SU-DHL-6 (cell line): ENCODE measurements at regions not wholly inside any gene's neighbourhood (a gene's known extent, or its start where the extent isn't known, plus 50 kb on each side); places are given as distances from the start of the nearest gene placed in this dataset.

Experiments used
- CTCF ChIP-seq: fragments of 200-600 bp; sonication (generic); IDR thresholded peaks from one replicate; pipeline ENCODE4 v1.5.1; 2017; ENCODE audit warnings: antibody characterized with exemption, mild to moderate bottlenecking, low read length, moderate library complexity; ENCODE audit not compliant: insufficient read depth, poor library complexity, severe bottlenecking
- EZH2phosphoT487 ChIP-seq: fragments of 200-600 bp; sonication (generic), shearing (Covaris generic); conservative IDR thresholded peaks from 2 replicates; pipeline ENCODE4 v1.6.1; 2018; ENCODE audit warnings: mild to moderate bottlenecking, antibody characterized with exemption, low read length, moderate library complexity, mixed read lengths

GRCh38 chr4:151831526-151831925 is 70.7 kb upstream of the GATB start:
- TF ChIP-seq CTCF: no peak
- no peak for TF ChIP-seq EZH2phosphoT487
